ENCODE measurements at regions not wholly inside any gene's neighbourhood (a gene's known extent, or its start where the extent isn't known, plus 50 kb on each side); places are given as distances from the start of the nearest gene placed in this dataset.

- Histone ChIP-seq H3K4me3 (ENCODE audit: low read depth, low read length) (no peak overlapping the region), H3K27ac (ENCODE audit: low read depth, low read length) (no peak overlapping the region), H3K27me3 (ENCODE audit: control insufficient read depth, insufficient read depth, low read length) (no peaks in the 10 kb centered on the region), H3K9me3 (ENCODE audit: control insufficient read depth, insufficient read depth, low read length) (no peaks in the 10 kb centered on the region)
- no peak for TF ChIP-seq CTCF (IDR thresholded peaks at IDR 0.05; ENCODE audit: low read depth, low read length)
- POLR2A ChIA-PET, result no interaction called here
- no peak for DNase-seq (ENCODE audit: low read depth, low spot score)
- CTCF ChIA-PET, result no interaction called here
Measured at GRCh38 chr4:54607067-54607466, 50.7 kb upstream of the KIT start.

GRCh38 chr4:54607521-54607920 is 50.2 kb upstream of the KIT start:
- Histone ChIP-seq H3K4me3 (ENCODE audit: low read depth, low read length) (no peak overlapping the region), H3K9me3 (ENCODE audit: control insufficient read depth, insufficient read depth, low read length) (no peaks in the 10 kb centered on the region), H3K27me3 (ENCODE audit: control insufficient read depth, insufficient read depth, low read length) (no peaks in the 10 kb centered on the region), H3K27ac (ENCODE audit: low read depth, low read length) (no peak overlapping the region)
- no peak for DNase-seq (ENCODE audit: low read depth, low spot score)
- no peak for TF ChIP-seq CTCF (IDR thresholded peaks at IDR 0.05; ENCODE audit: low read depth, low read length)
- CTCF ChIA-PET, result no interaction called here
- POLR2A ChIA-PET, result no interaction called here
